HG03432 (cell line): ENCODE measurements at regions not wholly inside any gene's neighbourhood (a gene's known extent, or its start where the extent isn't known, plus 50 kb on each side); places are given as distances from the start of the nearest gene placed in this dataset.

Experiments
- ATAC-seq: cut with Tn5 transposase; IDR thresholded peaks from one replicate; pipeline ENCODE4 v1.9.1; 2021; ENCODE audit warnings: mild to moderate bottlenecking, moderate library complexity; ENCODE audit not compliant: unreplicated experiment

- no peak for ATAC-seq
Observed at GRCh38 chr21:28439251-28439650, 553.4 kb downstream of the LTN1 start.

GRCh38 chr21:28437061-28437460 lies 555.6 kb downstream of the LTN1 start:
- no peak for ATAC-seq

- ATAC-seq = no peak
Observed at GRCh38 chr21:28436286-28436932, 556.3 kb downstream of the LTN1 start.

- ATAC-seq = no peak
Observed at GRCh38 chr21:28431527-28432200, 561.0 kb downstream of the LTN1 start.

GRCh38 chr21:28431022-28431421 lies 561.7 kb downstream of the LTN1 start:
- no peak for ATAC-seq

GRCh38 chr21:28429161-28429560 lies 563.5 kb downstream of the LTN1 start:
- ATAC-seq = no peak

GRCh38 chr21:28427394-28428022 lies 565.2 kb downstream of the LTN1 start:
- ATAC-seq = no peak

- no peak for ATAC-seq
Observed at GRCh38 chr21:28426545-28426944, 566.1 kb downstream of the LTN1 start.

- no peak for ATAC-seq
Observed at GRCh38 chr21:28423521-28424190, 569.0 kb downstream of the LTN1 start.

- ATAC-seq = no peak
Observed at GRCh38 chr21:28421716-28422524, 570.8 kb downstream of the LTN1 start.

GRCh38 chr21:28419811-28420210 lies 572.9 kb downstream of the LTN1 start:
- no peak for ATAC-seq

- ATAC-seq = no peak
Observed at GRCh38 chr21:28418726-28419514, 573.8 kb downstream of the LTN1 start.

- ATAC-seq = no peak
Observed at GRCh38 chr21:28410256-28410655, 582.4 kb downstream of the LTN1 start.

GRCh38 chr21:28402616-28402989 lies 590.1 kb downstream of the LTN1 start:
- no peak for ATAC-seq

GRCh38 chr21:28397040-28397439 lies 595.6 kb downstream of the LTN1 start:
- no peak for ATAC-seq

- ATAC-seq = no peak
Observed at GRCh38 chr21:28396421-28396820, 596.3 kb downstream of the LTN1 start.

- no peak for ATAC-seq
Observed at GRCh38 chr21:28393279-28393678, 599.4 kb downstream of the LTN1 start.

- no peak for ATAC-seq
Observed at GRCh38 chr21:28391938-28392849, 600.5 kb downstream of the LTN1 start.

- no peak for ATAC-seq
Observed at GRCh38 chr21:28387220-28387619, 605.5 kb downstream of the LTN1 start.
